Muscle layer of colon (tissue), 2 donors: ENCODE measurements at regions not wholly inside any gene's neighbourhood (a gene's known extent, or its start where the extent isn't known, plus 50 kb on each side); places are given as distances from the start of the nearest gene placed in this dataset.

Experiments used
- H3K27ac ChIP-seq: one replicate; pipeline ENCODE4 v1.7.0; 2013; ENCODE audit warnings: low read depth, mild to moderate bottlenecking, low read length, moderate library complexity
- H3K27me3 ChIP-seq, 2 donors: one replicate each; pipeline ENCODE4 v1.7.0; 2013; ENCODE audit warnings: low read length in 2 of 2, mild to moderate bottlenecking in 2 of 2; ENCODE audit not compliant: insufficient read depth in 2 of 2, control insufficient read depth in 1 of 2
- H3K36me3 ChIP-seq: one replicate; pipeline ENCODE4 v1.7.0; 2013; ENCODE audit warnings: mild to moderate bottlenecking, low read length; ENCODE audit not compliant: insufficient read depth
- H3K4me1 ChIP-seq: one replicate; pipeline ENCODE4 v1.7.0; 2013; ENCODE audit warnings: mild to moderate bottlenecking, low read length; ENCODE audit not compliant: insufficient read depth
- H3K4me3 ChIP-seq, 2 donors: one replicate each; pipeline ENCODE4 v1.7.0; 2013; ENCODE audit warnings: low read length in 2 of 2, low read depth in 1 of 2, mild to moderate bottlenecking in 1 of 2, moderate library complexity in 1 of 2
- H3K9ac ChIP-seq: one replicate; pipeline ENCODE4 v1.7.0; 2013; ENCODE audit warnings: low read length
- H3K9me3 ChIP-seq: one replicate; pipeline ENCODE4 v1.7.0; 2013; ENCODE audit warnings: mild to moderate bottlenecking, low read length
- donor health status: abdominal sarcoma.
- donor health status: Adenocarcinoma of cecum.

- H3K36me3 ChIP-seq = no peaks in the 10 kb centered on the region
- H3K4me1 ChIP-seq = no peaks in the 10 kb centered on the region
- no peaks in the 10 kb centered on the region for H3K27me3 ChIP-seq
- no peak overlapping the region for H3K27ac ChIP-seq
- H3K9ac ChIP-seq = no peak overlapping the region
- H3K9me3 ChIP-seq = no peaks in the 10 kb centered on the region
- H3K4me3 ChIP-seq = no peak overlapping the region
Observed at GRCh38 chr1:244230470-244230869, 179.4 kb downstream of the ZBTB18 start.

GRCh38 chr1:244231193-244231571 is 180.1 kb downstream of the ZBTB18 start:
- H3K9ac ChIP-seq = no peak overlapping the region
- no peaks in the 10 kb centered on the region for H3K9me3 ChIP-seq
- H3K4me3 ChIP-seq = peak overlapping the region in 1 of 2 donors; percentile 39
- H3K27me3 ChIP-seq = no peaks in the 10 kb centered on the region
- H3K36me3 ChIP-seq = no peaks in the 10 kb centered on the region
- H3K4me1 ChIP-seq = no peaks in the 10 kb centered on the region
- H3K27ac ChIP-seq = no peak overlapping the region

- H3K4me3 ChIP-seq = peak overlapping the region; percentile 2 to 39
- no peak overlapping the region for H3K9ac ChIP-seq
- H3K27ac ChIP-seq = no peak overlapping the region
- H3K27me3 ChIP-seq = no peaks in the 10 kb centered on the region
- H3K4me1 ChIP-seq = no peaks in the 10 kb centered on the region
- no peaks in the 10 kb centered on the region for H3K9me3 ChIP-seq
- no peaks in the 10 kb centered on the region for H3K36me3 ChIP-seq
Observed at GRCh38 chr1:244231572-244232315, 180.7 kb downstream of the ZBTB18 start.

- Histone ChIP-seq H3K36me3 (no peaks in the 10 kb centered on the region), H3K4me1 (no peaks in the 10 kb centered on the region), H3K27me3 (no peaks in the 10 kb centered on the region), H3K9me3 (no peaks in the 10 kb centered on the region), H3K4me3 (no peak overlapping the region), H3K9ac (no peak overlapping the region), H3K27ac (no peak overlapping the region)
Observed at GRCh38 chr1:244234009-244234643, 183.0 kb downstream of the ZBTB18 start.

GRCh38 chr1:244235157-244235556 is 184.1 kb downstream of the ZBTB18 start:
- Histone ChIP-seq H3K9ac (no peak overlapping the region), H3K36me3 (no peaks in the 10 kb centered on the region), H3K27ac (no peak overlapping the region), H3K4me1 (no peaks in the 10 kb centered on the region), H3K27me3 (no peaks in the 10 kb centered on the region), H3K4me3 (no peak overlapping the region), H3K9me3 (no peaks in the 10 kb centered on the region)

GRCh38 chr1:244236101-244236500 is 185.0 kb downstream of the ZBTB18 start:
- H3K36me3 ChIP-seq = no peaks in the 10 kb centered on the region
- H3K9me3 ChIP-seq = no peaks in the 10 kb centered on the region
- no peaks in the 10 kb centered on the region for H3K27me3 ChIP-seq
- no peak overlapping the region for H3K4me3 ChIP-seq
- H3K9ac ChIP-seq = no peak overlapping the region
- no peaks in the 10 kb centered on the region for H3K4me1 ChIP-seq
- H3K27ac ChIP-seq = no peak overlapping the region

- Histone ChIP-seq H3K9ac (no peak overlapping the region), H3K27ac (no peak overlapping the region), H3K4me3 (no peak overlapping the region), H3K36me3 (no peaks in the 10 kb centered on the region), H3K4me1 (no peaks in the 10 kb centered on the region), H3K9me3 (no peaks in the 10 kb centered on the region), H3K27me3 (no peaks in the 10 kb centered on the region)
Observed at GRCh38 chr1:244236721-244237120, 185.6 kb downstream of the ZBTB18 start.

DNA sequence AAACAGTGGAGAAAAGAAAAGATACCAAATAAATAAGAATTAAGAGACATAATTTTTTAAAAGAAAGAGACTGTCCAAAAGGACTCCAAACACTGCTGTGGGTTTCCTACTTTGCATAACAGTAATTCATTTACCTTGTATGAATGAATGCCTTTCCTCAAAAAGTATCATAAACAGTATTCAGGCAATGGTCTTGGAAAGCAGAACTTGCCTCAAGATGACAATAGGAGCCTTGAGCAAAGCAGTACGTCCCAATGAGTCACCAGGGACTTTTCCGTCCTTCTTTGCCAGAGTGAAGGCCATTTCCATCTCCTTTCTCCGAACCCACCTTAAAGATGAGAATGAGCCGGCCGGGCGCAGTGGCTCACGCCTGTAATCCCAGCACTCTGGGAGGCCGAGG is 186.4 kb downstream of the ZBTB18 start:
- Histone ChIP-seq H3K27me3 (no peaks in the 10 kb centered on the region), H3K36me3 (no peaks in the 10 kb centered on the region), H3K27ac (no peak overlapping the region), H3K9ac (no peak overlapping the region), H3K4me1 (no peaks in the 10 kb centered on the region), H3K4me3 (no peak overlapping the region), H3K9me3 (no peaks in the 10 kb centered on the region)

- H3K9me3 ChIP-seq = no peaks in the 10 kb centered on the region
- H3K4me1 ChIP-seq = no peaks in the 10 kb centered on the region
- no peaks in the 10 kb centered on the region for H3K36me3 ChIP-seq
- H3K9ac ChIP-seq = no peak overlapping the region
- no peak overlapping the region for H3K4me3 ChIP-seq
- H3K27me3 ChIP-seq = no peaks in the 10 kb centered on the region
- no peak overlapping the region for H3K27ac ChIP-seq
Observed at GRCh38 chr1:244239261-244239770, 188.2 kb downstream of the ZBTB18 start.

GRCh38 chr1:244241438-244241837 is 190.4 kb downstream of the ZBTB18 start:
- Histone ChIP-seq H3K9me3 (no peaks in the 10 kb centered on the region), H3K27ac (no peak overlapping the region), H3K4me3 (no peak overlapping the region), H3K27me3 (no peaks in the 10 kb centered on the region), H3K9ac (no peak overlapping the region), H3K36me3 (no peaks in the 10 kb centered on the region), H3K4me1 (no peaks in the 10 kb centered on the region)

GRCh38 chr1:244242446-244242845 is 191.4 kb downstream of the ZBTB18 start:
- Histone ChIP-seq H3K4me3 (no peak overlapping the region), H3K4me1 (no peaks in the 10 kb centered on the region), H3K9me3 (no peaks in the 10 kb centered on the region), H3K9ac (no peak overlapping the region), H3K27ac (no peak overlapping the region), H3K27me3 (no peaks in the 10 kb centered on the region), H3K36me3 (no peaks in the 10 kb centered on the region)

- no peak overlapping the region for H3K4me3 ChIP-seq
- no peaks in the 10 kb centered on the region for H3K36me3 ChIP-seq
- H3K4me1 ChIP-seq = no peaks in the 10 kb centered on the region
- H3K27ac ChIP-seq = no peak overlapping the region
- H3K9me3 ChIP-seq = no peaks in the 10 kb centered on the region
- H3K9ac ChIP-seq = no peak overlapping the region
- H3K27me3 ChIP-seq = no peaks in the 10 kb centered on the region
Observed at GRCh38 chr1:244246334-244246733, 195.3 kb downstream of the ZBTB18 start.
